Panc1 (cell line): ENCODE measurements at regions not wholly inside any gene's neighbourhood (a gene's known extent, or its start where the extent isn't known, plus 50 kb on each side); places are given as distances from the start of the nearest gene placed in this dataset.

ENCODE experiments used
- ATAC-seq: fragments of 200-7000 bp; cut with Tn5 transposase; 2 replicates; pipeline ENCODE4 v1.9.1; 2020; ENCODE audit warnings: mild to moderate bottlenecking, moderate library complexity
- BruUV-seq: library from RNA; stranded (reverse); fragments of 400-500 nt; replicated peaks from 2 replicates; lab custom pipeline; 2021; lab: Mats Ljungman, UMichigan
- CTCF ChIA-PET: fragments of 300-600 bp; sonication (Branson Sonifier 250); formaldehyde crosslinking; loops from one replicate; lab custom pipeline; 2022; ENCODE audit warnings: antibody characterized with exemption; lab: Charles Lee
- POLR2A ChIA-PET: fragments of 300-600 bp; sonication (Branson Sonifier 250); formaldehyde crosslinking; loops from one replicate; lab custom pipeline; 2022; ENCODE audit warnings: antibody characterized with exemption; lab: Charles Lee
- DNase-seq: peaks from one replicate; pipeline ENCODE4 v3.0.0-alpha.2; 2010; ENCODE audit warnings: low read depth, low spot score
- H3K27ac ChIP-seq: 2 replicates; pipeline ENCODE4 v1.5.1; 2011; ENCODE audit warnings: mild to moderate bottlenecking, low read length, inconsistent platforms
- H3K27me3 ChIP-seq: fragments of 200-500 bp; sonication (Bioruptor generic); 2 replicates; pipeline ENCODE4 v1.6.0; 2014; ENCODE audit warnings: low read length, inconsistent platforms; ENCODE audit not compliant: control insufficient read depth, insufficient read depth
- H3K36me3 ChIP-seq: fragments of 200-500 bp; sonication (Bioruptor generic); 2 replicates; pipeline ENCODE4 v1.5.1; 2014; ENCODE audit warnings: inconsistent platforms, mild to moderate bottlenecking, low read length, moderate library complexity; ENCODE audit not compliant: control insufficient read depth, insufficient read depth
- H3K4me1 ChIP-seq: 2 replicates; pipeline ENCODE4 v1.5.1; 2011; ENCODE audit warnings: inconsistent platforms, mild to moderate bottlenecking, low read length, moderate library complexity; ENCODE audit not compliant: control insufficient read depth, insufficient read depth
- H3K4me3 ChIP-seq, 2 experiments: 2 replicates each; pipeline ENCODE4 v1.5.1; 2011 to 2012; ENCODE audit warnings: low read depth in 2 of 2, low read length in 2 of 2, mild to moderate bottlenecking in 2 of 2, inconsistent platforms in 1 of 2, moderate library complexity in 1 of 2
- H3K9me3 ChIP-seq: fragments of 200-500 bp; sonication (Bioruptor generic); 2 replicates; pipeline ENCODE4 v1.5.1; 2014; ENCODE audit warnings: low read depth, mild to moderate bottlenecking, inconsistent platforms, low read length, moderate library complexity; ENCODE audit not compliant: control insufficient read depth, insufficient read depth
- POLR2AphosphoS5 ChIP-seq: IDR thresholded peaks from 2 replicates; pipeline ENCODE4 v1.6.1; 2012; ENCODE audit warnings: mild to moderate bottlenecking, low read depth, low read length, moderate library complexity
- SIN3A ChIP-seq: IDR thresholded peaks from 2 replicates; pipeline ENCODE4 v1.6.1; 2012; ENCODE audit warnings: low read depth, mild to moderate bottlenecking, low read length, moderate library complexity, borderline replicate concordance; ENCODE audit not compliant: insufficient read depth
- TCF7L2 ChIP-seq: IDR thresholded peaks from 2 replicates; pipeline ENCODE4 v1.6.1; 2011; ENCODE audit warnings: mild to moderate bottlenecking, low read depth, low read length, inconsistent platforms
- in situ Hi-C: cut with HindIII; loops from 2 replicates; pipeline ENCODE4 v1.10.0; 2016; ENCODE audit warnings: low sequenced_read_pairs, low pct_unique_long_range_greater_than_20kb
- intact Hi-C: fragments of 100-400 bp; cut with micrococcal nuclease; formaldehyde crosslinking; loops from one replicate; pipeline ENCODE4 v1.10.0; 2022; ENCODE audit not compliant: unreplicated experiment
- TF ChIP-seq, protein P1 (sequence below), 2 experiments: IDR thresholded peaks; 2 replicates each; pipeline ENCODE4 v1.6.1; 2011 to 2012; ENCODE audit warnings: low read depth in 2 of 2, control low read depth in 1 of 2, low read length in 1 of 2, mild to moderate bottlenecking in 1 of 2, moderate library complexity in 1 of 2; ENCODE audit not compliant: insufficient read depth in 1 of 2
- TF ChIP-seq, protein P2 (sequence below): fragments of 450-650 bp; IDR thresholded peaks from 2 replicates; pipeline ENCODE4 v1.5.1; 2017; ENCODE audit warnings: mild to moderate bottlenecking

GRCh38 chr13:104355041-104355670 is 1288.9 kb upstream of the SLC10A2 start:
- Histone ChIP-seq H3K27me3 (no peaks in the 10 kb centered on the region), H3K27ac (no peak overlapping the region), H3K9me3 (no peaks in the 10 kb centered on the region), H3K36me3 (no peaks in the 10 kb centered on the region), H3K4me3 (no peak overlapping the region), H3K4me1 (no peaks in the 10 kb centered on the region)
- intact Hi-C loops = no loop called here
- TF ChIP-seq SIN3A = no peak
- TF ChIP-seq, protein P1, sequence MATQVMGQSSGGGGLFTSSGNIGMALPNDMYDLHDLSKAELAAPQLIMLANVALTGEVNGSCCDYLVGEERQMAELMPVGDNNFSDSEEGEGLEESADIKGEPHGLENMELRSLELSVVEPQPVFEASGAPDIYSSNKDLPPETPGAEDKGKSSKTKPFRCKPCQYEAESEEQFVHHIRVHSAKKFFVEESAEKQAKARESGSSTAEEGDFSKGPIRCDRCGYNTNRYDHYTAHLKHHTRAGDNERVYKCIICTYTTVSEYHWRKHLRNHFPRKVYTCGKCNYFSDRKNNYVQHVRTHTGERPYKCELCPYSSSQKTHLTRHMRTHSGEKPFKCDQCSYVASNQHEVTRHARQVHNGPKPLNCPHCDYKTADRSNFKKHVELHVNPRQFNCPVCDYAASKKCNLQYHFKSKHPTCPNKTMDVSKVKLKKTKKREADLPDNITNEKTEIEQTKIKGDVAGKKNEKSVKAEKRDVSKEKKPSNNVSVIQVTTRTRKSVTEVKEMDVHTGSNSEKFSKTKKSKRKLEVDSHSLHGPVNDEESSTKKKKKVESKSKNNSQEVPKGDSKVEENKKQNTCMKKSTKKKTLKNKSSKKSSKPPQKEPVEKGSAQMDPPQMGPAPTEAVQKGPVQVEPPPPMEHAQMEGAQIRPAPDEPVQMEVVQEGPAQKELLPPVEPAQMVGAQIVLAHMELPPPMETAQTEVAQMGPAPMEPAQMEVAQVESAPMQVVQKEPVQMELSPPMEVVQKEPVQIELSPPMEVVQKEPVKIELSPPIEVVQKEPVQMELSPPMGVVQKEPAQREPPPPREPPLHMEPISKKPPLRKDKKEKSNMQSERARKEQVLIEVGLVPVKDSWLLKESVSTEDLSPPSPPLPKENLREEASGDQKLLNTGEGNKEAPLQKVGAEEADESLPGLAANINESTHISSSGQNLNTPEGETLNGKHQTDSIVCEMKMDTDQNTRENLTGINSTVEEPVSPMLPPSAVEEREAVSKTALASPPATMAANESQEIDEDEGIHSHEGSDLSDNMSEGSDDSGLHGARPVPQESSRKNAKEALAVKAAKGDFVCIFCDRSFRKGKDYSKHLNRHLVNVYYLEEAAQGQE (IDR thresholded peaks at IDR 0.05; ENCODE audit: insufficient read depth in 1 of 2, low read depth in 2 of 2, low read length in 1 of 2) = no peak
- TF ChIP-seq, protein P2, sequence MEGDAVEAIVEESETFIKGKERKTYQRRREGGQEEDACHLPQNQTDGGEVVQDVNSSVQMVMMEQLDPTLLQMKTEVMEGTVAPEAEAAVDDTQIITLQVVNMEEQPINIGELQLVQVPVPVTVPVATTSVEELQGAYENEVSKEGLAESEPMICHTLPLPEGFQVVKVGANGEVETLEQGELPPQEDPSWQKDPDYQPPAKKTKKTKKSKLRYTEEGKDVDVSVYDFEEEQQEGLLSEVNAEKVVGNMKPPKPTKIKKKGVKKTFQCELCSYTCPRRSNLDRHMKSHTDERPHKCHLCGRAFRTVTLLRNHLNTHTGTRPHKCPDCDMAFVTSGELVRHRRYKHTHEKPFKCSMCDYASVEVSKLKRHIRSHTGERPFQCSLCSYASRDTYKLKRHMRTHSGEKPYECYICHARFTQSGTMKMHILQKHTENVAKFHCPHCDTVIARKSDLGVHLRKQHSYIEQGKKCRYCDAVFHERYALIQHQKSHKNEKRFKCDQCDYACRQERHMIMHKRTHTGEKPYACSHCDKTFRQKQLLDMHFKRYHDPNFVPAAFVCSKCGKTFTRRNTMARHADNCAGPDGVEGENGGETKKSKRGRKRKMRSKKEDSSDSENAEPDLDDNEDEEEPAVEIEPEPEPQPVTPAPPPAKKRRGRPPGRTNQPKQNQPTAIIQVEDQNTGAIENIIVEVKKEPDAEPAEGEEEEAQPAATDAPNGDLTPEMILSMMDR = no peak
- no peak for TF ChIP-seq TCF7L2
- no peak for ATAC-seq
- POLR2A ChIA-PET = no interaction called here
- no peak for DNase-seq
- CTCF ChIA-PET = no interaction called here
- in situ Hi-C loops = no loop called here
- BruUV-seq = no TSS peak

DNA sequence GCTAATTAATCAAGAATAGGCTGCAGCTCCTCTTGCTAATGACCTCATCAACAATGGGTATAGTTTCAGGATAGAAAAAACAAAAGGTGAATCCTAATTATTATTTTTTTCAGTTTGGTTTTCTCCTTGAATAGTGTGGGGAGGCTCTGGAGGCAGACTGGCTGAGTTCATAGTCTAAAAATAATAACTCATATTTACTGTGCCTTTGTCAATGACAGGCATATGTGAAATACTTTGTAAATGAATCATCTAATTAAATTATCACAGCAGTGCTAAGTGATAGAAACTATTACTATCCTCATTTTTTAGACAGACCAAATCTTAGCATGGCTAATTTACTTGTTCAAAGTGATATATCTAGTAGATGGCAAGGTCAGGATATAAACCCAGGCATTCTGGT is 1261.0 kb upstream of the SLC10A2 start:
- Histone ChIP-seq H3K27ac (no peak overlapping the region), H3K36me3 (no peaks in the 10 kb centered on the region), H3K4me1 (no peaks in the 10 kb centered on the region), H3K4me3 (no peak overlapping the region), H3K27me3 (no peaks in the 10 kb centered on the region), H3K9me3 (no peaks in the 10 kb centered on the region)
- ATAC-seq (no peak), DNase-seq (no peak)
- no TSS peak for BruUV-seq
- in situ Hi-C loops = no loop called here
- CTCF ChIA-PET = no interaction called here
- TF ChIP-seq, protein P2 = no peak
- TF ChIP-seq TCF7L2 (no peak), POLR2AphosphoS5 (no peak), SIN3A (no peak)
- TF ChIP-seq, protein P1 (IDR thresholded peaks at IDR 0.05; ENCODE audit: insufficient read depth in 1 of 2, low read depth in 2 of 2, low read length in 1 of 2) = no peak
- POLR2A ChIA-PET = no interaction called here
- intact Hi-C loops = no loop called here
